HG02759 (cell line): ENCODE measurements at regions not wholly inside any gene's neighbourhood (a gene's known extent, or its start where the extent isn't known, plus 50 kb on each side); places are given as distances from the start of the nearest gene placed in this dataset.

Source experiments
- ATAC-seq: cut with Tn5 transposase; IDR thresholded peaks from one replicate; pipeline ENCODE4 v1.9.1; 2021; ENCODE audit warnings: mild to moderate bottlenecking, moderate library complexity; ENCODE audit not compliant: unreplicated experiment

- no peak for ATAC-seq
Observed at GRCh38 chr2:107362993-107363392, 463.7 kb upstream of the RGPD4 start.

DNA sequence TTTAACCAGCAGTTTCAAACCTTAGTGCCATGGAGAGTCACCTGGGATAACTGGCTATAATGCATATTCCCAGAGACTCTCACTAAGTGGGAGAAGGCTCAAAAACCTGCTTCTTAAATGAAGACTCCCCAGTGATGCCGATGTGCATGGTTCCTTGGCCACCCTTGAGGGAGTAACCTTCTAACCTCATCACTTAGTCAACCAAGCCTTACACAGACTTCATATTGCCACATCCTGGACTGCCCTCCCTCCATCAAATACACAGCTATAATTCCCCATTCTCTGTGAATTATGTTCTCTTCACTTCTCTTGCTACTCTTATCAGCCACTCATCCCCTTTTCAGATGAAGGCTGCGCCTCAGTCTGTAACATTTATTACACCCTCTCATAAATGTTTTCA is 462.9 kb upstream of the RGPD4 start:
- ATAC-seq, result no peak

DNA sequence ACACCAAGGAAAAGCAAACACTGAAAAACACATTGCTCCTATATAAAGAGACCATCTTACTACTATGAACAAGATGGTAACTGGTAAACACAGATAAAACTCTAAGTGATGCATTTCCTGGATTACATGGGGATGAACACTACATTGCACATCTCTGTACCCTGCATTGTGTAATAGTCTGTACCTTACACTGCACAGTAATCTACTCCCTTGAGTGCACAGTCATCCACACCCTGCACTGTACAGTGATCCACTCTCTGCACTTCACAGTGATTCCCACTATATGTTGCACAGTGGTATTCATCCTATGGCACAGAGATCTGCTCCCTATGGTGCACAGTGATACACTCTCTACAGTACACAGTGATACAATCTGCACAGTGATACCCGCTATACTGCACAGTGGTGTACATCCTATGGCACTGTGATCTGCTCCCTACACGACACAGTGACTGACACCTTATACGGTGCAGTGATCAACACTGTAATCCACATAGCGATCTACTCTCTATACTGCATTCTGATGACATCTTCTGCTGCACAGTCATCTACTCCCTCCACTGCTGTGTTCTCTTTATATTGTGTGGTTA is 462.2 kb upstream of the RGPD4 start:
- ATAC-seq, result no peak

GRCh38 chr2:107374249-107374648 is 452.4 kb upstream of the RGPD4 start:
- ATAC-seq, result no peak

DNA sequence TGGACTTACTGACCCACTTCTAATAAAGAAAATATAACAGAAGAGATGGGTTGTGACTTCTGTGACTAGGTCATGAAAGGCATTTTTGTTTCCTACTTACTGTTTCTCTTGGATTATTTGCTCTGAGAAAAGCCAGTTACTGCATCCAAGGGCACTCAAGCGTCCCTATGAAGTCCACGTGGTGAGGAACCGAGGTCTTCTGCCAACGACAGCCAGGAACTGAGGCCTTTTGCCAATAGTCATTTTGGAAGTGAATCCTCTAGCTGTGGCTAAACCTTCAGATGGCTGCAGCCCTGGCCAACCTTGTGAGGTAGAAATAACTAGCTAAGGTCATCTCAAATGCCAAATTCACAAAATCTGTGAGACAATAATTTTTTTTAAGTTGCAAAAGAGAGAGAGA is 449.8 kb upstream of the RGPD4 start:
- ATAC-seq, result no peak

DNA sequence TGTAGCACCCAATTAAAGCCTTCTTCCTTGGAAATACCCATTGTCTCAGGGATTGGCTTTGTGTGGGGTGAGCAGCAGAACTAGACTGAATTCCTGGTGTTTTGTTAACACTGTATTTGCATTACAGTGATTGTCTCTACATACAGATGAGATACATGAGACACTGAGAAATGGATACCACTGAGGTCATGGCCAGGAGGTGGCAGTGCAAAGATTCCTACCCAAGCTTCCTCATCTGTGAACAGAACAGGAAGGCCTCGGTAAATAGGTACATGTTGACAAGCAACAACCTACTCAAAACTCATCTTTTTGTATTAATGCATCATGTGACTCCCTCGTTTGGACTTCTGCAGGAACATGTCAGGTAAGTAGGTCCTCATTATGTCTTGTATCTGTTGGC is 445.8 kb upstream of the RGPD4 start:
- no peak for ATAC-seq

GRCh38 chr2:107383691-107384090 is 443.0 kb upstream of the RGPD4 start:
- no peak for ATAC-seq

- no peak for ATAC-seq
Observed at GRCh38 chr2:107384422-107384821, 442.3 kb upstream of the RGPD4 start.

DNA sequence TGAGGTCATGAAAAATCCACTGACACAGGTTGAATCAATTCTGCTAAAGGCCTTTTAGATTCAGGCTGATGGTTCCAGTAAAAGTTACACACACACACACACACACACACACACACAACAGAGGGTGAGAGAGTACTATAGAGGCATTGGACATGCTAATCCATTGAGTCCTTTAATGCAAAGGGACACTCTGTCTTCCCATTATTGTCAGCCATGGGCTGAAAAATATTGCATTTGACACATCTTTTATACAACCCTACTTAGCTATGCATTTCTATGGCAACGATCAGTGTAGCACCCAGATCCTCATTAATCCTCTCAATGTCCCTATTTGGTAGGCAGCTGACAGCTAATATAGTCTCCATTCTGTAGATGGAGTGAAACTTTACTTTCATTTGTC is 440.8 kb upstream of the RGPD4 start:
- no peak for ATAC-seq

DNA sequence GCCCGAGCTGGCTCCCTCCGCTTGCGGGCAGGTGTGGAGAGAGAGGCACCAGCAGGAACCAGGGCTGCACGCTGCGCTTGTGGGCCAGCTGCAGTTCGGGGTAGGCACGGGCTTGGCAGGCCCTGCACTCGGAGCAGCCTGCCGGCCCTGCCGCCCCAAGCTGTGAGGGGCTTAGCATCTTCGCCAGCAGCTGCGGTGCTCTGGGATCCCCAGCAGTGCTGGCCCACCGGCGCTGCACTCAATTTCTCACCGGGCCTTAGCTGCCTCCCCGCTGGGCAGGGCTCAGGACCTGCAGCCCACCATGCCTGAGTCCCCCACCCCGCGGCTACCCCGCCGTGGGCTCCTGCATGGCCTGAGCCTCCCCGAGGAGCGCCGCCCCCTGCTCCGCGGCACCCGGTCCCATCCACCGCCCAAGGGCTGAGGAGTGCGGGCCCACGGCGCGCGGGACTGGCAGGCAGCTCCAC is 434.4 kb upstream of the RGPD4 start:
- ATAC-seq, result no peak

DNA sequence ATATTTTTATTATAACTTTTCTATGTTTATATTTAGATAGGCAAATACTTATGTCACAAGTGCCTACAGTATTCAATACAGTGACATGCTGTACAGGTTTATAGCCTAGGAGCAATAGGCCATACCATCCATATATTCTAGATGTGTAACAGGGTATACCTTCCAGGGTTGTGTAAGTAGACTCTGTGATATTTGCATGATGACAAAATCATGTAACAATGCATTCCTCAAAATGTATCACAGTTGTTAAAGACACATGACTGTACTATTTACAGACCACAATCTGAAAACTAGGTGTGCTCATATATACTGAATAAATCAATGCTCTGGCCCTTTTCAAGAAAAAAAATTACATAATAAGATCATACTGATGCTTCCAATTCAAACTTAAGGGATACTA is 433.2 kb upstream of the RGPD4 start:
- no peak for ATAC-seq

DNA sequence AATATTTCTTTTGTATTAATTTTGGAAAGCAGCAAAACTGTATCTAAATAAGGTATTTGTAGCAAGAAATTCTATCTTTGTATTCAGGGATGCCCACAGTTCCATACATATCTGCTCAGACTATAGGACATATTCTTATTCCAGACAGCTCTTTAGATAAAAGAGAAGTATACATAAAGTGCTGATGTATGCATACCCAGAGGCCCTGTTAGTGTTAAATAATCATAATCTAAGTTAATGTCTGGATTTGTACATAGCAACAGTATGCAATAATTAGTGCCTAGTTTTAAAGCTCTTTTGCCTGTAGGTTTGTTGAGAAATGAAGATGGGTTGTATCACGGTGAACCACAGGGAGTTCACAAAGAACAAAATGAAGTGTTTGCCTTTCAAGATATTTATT is 428.0 kb upstream of the RGPD4 start:
- no peak for ATAC-seq

DNA sequence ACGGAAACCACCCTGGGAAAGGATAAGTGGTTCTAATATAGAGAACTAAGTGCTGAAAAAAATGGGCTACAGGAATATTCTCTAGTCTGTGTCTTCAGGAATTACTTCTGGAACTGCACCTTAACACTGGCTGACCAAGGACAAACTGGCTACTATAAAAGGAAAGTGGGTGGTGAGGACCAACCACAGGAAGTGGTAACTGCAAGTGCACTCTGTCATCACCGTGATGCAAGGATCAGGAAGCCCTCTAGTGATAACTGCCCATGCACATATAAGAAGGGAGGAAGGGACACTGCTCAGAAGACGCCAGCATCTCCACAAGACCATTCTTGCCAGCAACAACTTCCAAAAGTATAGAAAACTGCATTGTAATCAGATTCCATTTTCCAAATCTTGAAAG is 424.4 kb upstream of the RGPD4 start:
- no peak for ATAC-seq

DNA sequence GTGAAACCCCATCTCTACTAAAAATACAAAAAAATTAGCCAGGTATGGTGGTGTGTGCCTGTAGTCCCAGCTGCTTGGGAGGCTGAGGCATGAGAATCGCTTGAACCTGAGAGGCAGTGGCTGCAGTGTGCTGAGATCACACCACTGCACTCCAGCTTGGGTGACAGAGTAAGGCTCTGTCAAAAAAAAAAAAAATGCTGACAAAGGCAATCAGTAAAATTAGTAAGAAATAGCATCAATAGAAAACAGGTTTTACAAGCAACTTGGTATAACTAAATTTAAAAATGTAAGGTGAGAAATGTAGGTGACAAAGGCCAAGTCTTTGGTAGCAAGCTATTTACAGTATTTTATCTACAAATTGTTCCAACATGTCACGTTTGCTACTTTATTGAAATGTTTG is 421.4 kb upstream of the RGPD4 start:
- ATAC-seq, result no peak

DNA sequence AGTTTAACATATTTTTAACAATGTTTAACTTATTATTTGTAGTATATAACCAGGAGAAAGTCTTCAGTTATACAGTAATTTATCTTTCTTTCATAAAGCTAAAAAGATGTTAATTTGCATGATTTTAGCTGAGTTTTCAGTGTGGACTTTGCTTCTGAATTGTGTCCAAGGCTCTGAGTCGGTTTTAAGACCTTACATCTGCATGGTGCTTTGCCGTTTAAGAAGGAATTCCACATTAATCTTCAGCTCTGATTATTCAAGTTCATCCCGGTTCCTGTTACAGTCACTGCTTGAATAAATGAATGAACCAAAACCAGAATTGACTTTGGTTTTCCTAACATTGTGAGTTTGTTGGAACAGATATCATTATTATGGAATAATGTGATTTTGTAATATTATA is 419.7 kb upstream of the RGPD4 start:
- ATAC-seq, result no peak

DNA sequence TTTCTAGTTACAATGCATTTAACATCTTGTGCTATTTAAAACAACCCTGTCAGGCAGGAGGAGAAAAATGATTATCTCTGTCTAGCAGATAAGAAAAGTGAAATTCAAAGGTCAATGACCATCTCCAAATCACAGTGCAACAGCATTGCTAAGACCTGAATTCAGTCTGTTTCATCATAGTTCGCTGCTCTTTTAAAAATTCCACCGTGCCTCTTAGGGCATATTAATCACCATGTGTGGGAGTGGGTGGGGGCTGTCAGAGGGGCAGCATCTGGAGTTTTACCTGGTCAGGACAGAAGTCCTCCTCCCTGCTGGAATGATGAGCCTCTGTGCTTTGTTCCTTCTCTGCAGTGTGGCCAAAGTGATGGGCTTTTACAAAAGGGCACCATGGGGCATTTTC is 418.7 kb upstream of the RGPD4 start:
- ATAC-seq, result no peak

GRCh38 chr2:107411267-107411666 is 415.4 kb upstream of the RGPD4 start:
- ATAC-seq, result no peak

GRCh38 chr2:107412209-107412904 is 414.3 kb upstream of the RGPD4 start:
- ATAC-seq, result no peak

DNA sequence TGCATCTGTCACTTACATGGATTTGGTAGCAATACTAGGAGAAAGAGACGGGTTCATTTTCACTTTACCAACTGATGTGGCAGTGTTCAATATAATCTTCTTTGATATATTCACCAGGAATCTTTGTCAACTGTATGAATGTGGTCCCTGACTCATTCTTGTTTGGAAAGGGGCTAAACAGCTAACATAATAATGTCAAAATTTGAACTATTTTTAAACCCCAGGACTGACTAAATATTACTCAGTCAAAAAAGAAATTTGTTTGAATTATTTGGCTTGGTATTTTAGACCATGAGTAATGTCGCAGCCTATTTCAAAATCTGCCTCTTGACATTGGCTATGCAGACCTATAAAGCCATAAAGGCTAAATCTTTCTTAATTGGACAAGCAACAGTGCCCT is 413.7 kb upstream of the RGPD4 start:
- no peak for ATAC-seq

GRCh38 chr2:107414376-107414775 is 412.3 kb upstream of the RGPD4 start:
- ATAC-seq, result no peak

DNA sequence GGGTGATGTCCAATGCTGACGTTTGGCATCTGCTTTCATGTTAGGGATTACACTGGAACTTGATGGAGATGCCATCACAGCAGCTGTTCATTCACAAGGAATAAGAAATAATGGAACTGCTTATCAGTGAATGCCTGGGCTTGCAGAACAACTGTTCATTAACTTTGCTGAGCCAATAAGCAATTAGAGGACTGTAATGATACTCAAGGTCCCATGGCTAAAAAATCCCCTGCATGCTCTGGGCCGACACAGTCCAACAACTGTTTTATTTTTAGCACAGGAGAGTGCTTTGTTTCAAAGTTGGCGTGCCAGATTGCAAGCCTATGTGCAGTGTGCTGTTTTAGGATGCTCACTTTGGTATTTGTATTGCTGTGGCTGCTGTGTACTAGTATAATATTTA is 408.0 kb upstream of the RGPD4 start:
- no peak for ATAC-seq

GRCh38 chr2:107419191-107419590 is 407.5 kb upstream of the RGPD4 start:
- ATAC-seq, result no peak

DNA sequence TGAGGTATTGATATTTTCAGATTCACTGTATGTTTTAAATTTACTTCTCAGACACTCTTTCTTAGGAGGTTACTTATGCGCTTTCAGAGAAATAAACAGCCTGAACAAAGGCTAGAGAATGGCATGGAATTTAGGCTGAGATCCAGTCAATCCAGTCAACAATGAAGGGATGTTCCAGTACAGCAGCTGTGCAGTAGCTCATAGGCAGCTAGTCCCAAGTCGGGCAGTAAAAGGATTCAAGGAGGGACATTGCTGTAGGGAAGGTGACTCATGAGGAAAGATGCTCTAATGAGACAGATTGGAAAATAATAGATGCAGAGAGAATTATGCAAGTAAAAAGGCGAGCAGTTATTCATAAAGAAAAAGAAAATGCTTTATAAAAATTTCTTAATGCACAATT is 397.9 kb upstream of the RGPD4 start:
- ATAC-seq, result no peak
